GM12878 (cell line): ENCODE measurements at regions not wholly inside any gene's neighbourhood (a gene's known extent, or its start where the extent isn't known, plus 50 kb on each side); places are given as distances from the start of the nearest gene placed in this dataset.

Source experiments
- NFIC ChIP-seq: IDR thresholded peaks from 2 replicates; pipeline ENCODE4 v1.6.1; 2012; ENCODE audit warnings: low read depth, mild to moderate bottlenecking, inconsistent platforms, low read length, moderate library complexity
- SREBF2 ChIP-seq: IDR thresholded peaks from 2 replicates; pipeline ENCODE4 v1.6.1; 2012; ENCODE audit warnings: mild to moderate bottlenecking, low read length

- no peak for TF ChIP-seq NFIC
- TF ChIP-seq SREBF2: no peak
Observed at GRCh38 chr13:104671901-104672300, 1605.7 kb upstream of the SLC10A2 start.
